HG03432 (cell line): ENCODE measurements at regions not wholly inside any gene's neighbourhood (a gene's known extent, or its start where the extent isn't known, plus 50 kb on each side); places are given as distances from the start of the nearest gene placed in this dataset.

Experiments
- ATAC-seq: cut with Tn5 transposase; IDR thresholded peaks from one replicate; pipeline ENCODE4 v1.9.1; 2021; ENCODE audit warnings: mild to moderate bottlenecking, moderate library complexity; ENCODE audit not compliant: unreplicated experiment

DNA sequence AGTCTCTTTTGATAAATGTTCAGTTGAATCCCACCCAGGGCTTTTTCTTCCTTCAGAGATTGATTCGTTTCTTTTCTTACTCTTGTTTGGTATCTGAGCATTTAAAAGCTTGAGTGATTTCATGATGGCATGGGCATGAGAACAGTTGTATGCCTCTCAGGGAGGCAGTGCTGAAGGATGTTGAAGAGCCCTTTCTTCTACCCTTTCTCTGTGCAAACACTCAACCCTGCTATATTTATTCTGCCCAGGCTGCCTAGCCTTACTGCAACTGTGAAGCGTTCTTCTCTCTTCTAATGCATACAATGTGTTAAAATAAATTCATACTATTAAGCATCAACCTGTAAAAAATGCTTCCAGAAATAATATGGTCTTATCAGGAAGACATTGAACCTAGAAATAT is 367.6 kb upstream of the LCORL start:
- ATAC-seq: no peak

- no peak for ATAC-seq
Observed at GRCh38 chr4:18388039-18388438, 366.5 kb upstream of the LCORL start.

DNA sequence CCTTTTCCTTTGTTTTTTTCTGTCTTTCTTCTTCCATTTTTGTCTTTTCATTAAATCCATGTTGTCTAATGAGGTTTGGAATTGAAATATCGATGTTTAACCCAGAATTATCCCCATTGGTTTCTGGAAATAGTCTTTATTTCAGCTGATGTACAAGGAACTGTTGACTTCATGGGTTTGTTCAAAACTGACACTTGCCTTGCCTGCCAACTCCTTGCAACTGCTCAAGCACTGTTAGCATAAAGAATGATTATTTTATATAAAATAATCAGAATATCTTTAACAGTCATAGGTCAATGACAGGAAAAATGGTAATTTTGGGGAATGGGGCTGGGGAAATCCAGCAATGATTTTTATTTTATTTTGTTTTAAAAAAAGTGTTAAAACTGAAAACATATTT is 359.6 kb upstream of the LCORL start:
- no peak for ATAC-seq

GRCh38 chr4:18369561-18369960 is 348.0 kb upstream of the LCORL start:
- no peak for ATAC-seq

DNA sequence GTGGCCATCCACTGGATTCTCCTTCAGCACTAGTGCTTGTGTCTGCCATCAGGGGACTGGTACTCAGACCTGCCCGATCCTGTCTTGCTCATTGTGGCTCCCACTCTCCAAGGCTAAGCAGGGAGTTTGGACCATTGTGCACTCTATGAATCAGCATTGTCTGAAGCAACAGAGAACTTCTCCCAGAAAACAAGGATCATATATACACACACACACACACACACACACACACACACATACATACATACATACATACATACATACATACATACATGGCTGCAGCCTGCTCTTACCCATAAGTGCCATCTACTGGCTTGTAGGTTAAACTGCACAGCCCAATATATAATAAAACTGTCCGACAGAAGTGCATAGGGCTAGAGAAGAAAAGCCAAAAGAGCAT is 345.3 kb upstream of the LCORL start:
- ATAC-seq: peak; percentile 94

DNA sequence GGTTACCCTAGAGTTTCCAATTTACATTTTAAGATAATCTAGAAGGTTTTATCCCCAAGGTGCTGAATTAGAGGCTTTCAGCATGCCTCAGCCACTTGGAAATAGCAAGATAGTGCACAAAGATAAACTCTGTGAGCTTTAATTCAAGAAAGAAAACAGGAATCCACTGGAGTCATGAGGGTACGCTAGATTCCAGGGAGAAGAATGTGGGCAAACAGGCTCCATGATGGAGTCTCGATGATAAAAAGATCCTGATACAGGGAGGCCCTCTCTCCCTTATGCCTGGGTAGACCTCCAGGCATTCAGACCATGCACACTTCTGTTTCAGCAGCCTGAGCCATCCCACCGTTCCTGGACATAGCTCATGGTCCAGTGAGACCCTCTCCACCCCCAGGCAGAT is 344.6 kb upstream of the LCORL start:
- ATAC-seq: no peak

GRCh38 chr4:18343581-18343980 is 322.0 kb upstream of the LCORL start:
- ATAC-seq: no peak

GRCh38 chr4:18342847-18343246 is 321.3 kb upstream of the LCORL start:
- no peak for ATAC-seq

DNA sequence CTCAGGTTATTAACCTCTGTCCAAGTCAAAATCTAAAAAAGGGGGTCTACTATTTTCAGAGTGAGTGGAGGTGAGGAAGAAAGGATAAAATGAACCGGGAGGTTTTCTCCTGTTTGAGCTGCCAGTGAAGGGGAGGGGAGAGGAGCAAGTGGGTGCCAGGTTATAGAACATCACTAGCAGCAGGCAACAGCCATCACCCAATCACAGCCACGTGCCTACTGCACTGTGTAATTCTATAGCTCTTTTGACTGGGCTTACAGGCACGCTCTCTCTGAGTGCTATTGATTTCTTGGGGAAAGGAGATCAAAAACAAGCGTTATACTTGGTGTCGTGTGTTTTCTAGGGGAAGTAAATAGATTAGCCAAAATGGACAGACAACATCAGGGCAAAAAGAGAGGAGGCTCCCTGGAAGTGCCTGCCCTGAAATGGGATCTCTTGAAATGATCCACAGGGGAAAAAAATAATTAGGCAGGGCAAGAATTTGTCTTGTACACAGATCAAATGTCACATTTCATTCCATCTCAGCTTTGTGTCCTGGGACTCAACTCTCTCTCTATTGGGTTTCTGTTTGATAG is 300.5 kb upstream of the LCORL start:
- ATAC-seq: no peak

DNA sequence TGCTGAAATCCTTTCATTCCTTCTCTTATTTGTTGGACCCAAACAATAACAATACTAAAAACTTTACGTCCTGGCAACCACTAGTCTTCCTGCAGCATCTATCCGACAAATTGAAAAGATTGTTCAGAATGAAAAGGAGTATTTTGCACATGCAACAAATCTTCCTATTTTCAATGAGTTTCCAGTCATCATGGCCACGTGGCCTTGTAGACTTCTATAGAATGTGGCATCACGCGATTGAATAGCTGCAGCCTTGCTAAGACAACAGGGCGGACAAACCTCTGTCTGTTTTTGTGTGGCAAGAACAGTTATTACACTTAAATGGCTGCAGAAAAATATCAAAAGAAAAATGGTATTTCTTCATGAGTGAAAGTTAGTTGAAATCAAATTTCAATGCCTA is 297.9 kb upstream of the LCORL start:
- ATAC-seq: no peak

DNA sequence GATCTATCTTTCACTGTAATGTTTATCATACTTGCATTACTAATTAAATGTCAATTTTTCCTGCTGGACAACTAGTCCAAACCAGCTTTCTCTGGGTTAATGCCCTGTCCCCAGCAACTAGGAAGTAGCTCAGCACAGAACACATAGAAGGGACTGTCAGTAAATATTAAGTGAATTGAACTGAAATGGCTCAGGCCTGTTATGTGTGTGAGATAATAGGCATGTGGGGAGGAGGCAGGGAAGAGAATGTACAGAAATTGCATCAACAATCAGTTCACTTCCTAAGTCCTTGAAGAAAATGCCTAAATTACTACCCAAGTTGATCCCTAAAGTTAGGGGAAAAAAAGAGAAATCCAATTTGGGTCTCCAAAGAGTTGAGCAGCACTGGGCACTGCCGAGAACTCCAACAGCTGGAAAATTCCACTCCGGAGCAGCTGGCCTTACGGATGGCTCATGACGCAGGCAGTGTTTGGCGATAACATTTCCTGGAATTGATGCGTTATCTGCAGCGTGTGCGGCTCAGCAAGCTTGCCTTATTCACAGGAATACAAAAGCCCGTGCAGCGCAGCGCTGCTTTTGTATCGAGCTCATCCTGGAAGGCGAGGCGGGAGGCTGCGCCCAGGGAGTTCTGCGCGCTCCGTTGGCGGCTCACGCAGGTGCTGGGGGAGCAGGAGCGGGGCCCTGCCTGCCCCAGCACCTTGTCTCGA is 297.3 kb upstream of the LCORL start:
- ATAC-seq: no peak

- ATAC-seq: no peak
Observed at GRCh38 chr4:18314731-18315130, 293.2 kb upstream of the LCORL start.

GRCh38 chr4:18297684-18298083 is 276.1 kb upstream of the LCORL start:
- peak; percentile 73 for ATAC-seq

- no peak for ATAC-seq
Observed at GRCh38 chr4:18296411-18296810, 274.9 kb upstream of the LCORL start.

GRCh38 chr4:18294846-18295245 is 273.3 kb upstream of the LCORL start:
- no peak for ATAC-seq

DNA sequence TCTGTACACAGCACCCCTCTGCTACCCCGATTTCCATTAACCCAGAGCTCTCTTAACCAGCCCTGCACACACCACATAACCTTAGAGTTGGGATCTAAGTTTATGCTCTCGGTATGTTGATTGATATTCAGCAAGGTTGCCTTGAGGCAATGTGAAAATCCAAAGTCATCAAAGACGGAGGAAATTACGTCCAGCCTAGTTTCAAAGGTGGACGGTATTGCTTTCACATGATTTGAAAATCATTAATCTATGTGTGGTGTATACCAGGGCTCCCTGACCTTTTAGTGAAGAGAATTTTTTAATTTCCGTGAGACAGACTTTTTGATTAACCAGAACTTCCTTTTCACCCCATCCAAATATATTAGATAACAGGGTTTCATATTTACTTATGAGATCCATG is 272.5 kb upstream of the LCORL start:
- no peak for ATAC-seq

DNA sequence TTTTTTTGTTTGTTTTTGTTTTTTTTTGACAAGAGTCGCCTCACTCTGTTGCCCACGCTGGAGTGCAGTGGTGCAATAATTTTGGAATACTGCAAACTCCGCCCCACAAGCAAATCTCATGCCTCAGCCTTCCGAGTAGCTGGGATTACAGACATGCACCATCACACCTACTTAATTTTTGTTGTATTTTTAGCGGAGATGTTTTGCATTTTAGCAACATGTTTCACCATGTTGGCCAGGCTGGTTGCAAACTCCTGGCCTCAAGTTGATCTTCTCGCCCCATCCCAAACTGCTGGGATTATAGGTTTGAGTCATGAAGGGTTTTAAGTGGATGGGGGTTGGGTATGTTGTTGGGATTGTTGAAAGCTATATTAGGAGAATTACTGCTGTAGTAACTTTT is 270.9 kb upstream of the LCORL start:
- ATAC-seq: no peak

DNA sequence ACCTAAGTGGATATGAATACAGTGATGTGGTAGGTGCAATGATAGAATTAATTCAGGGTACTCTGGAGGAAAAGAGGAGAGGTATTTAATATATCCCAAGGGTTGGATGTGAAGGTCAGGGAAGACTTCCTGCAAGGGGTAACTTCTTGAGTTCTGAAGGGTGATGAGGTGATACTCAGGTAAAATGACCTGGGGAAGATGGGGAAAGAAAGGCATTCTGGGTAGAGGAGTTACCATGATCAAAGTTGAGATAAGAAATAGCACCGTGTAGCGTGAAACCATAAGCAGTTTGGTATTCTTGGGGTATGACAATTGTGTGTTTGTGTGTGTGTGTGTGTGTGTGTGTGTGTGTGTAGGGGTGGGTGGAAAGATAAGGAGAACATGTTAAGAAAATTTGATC is 270.4 kb upstream of the LCORL start:
- no peak for ATAC-seq

GRCh38 chr4:18291256-18291655 is 269.7 kb upstream of the LCORL start:
- ATAC-seq: no peak

DNA sequence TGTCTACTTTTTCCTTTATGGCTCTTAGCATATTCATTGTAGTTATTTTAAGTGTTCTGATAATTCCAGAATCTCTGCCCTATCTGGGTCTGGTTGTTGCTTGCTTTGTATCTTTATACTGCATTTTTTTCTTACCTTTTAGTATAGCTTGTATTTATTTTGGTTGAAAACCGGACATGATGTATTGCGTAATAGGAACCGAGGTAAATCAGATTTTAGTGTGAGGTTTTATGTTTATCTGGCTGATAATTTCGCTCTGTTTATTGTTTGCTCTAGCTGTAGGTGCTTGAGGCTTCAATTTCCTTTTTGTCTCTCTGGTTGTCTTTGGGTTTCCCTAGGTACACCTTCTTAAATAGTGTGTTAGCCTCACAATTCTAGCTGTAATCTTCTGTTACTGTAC is 263.8 kb upstream of the LCORL start:
- no peak for ATAC-seq

GRCh38 chr4:18278244-18278643 is 256.7 kb upstream of the LCORL start:
- ATAC-seq: no peak

DNA sequence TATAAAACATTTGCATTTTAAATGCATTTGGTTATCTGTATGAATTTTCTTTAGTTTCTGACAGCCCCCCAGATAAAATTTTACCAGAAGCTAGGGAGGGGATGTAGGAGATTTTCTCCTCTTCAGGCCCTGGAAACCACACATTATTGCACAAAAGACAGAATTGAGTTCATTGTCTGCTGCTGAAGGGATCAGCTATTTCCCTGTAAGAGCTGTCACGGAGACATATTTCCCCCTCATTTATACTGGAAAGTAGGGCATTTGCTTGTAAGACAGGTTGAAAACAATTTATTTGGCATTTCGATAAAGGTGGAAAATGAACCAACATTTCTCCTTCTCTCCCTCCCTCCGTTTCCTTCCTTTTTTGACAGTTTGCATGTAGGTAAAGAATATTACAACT is 241.3 kb upstream of the LCORL start:
- no peak for ATAC-seq

DNA sequence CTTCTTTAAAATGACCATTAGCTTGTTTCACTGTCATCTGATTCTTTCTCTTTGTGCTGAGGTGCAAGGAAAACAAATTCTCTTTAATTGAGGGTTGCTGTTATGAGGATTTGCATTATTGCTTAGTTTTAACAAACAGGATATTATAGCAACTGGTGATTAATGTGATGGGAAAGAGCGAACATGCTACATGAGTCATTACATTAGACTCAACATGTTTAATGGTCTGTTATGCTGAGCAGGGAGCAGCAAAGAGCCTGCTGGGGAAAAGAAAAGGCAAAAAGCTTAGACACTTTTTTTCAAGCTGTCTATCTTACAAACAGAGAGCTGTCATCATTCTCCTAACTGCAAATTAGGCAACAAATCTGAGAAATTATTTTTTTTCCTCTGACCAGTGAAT is 230.5 kb upstream of the LCORL start:
- ATAC-seq: no peak
